22Rv1 (cell line): ENCODE measurements at regions not wholly inside any gene's neighbourhood (a gene's known extent, or its start where the extent isn't known, plus 50 kb on each side); places are given as distances from the start of the nearest gene placed in this dataset.

Experiments
- CTCF ChIP-seq: fragments of 450-650 bp; IDR thresholded peaks from 2 replicates; pipeline ENCODE4 v1.5.1; 2017; ENCODE audit warnings: mild to moderate bottlenecking
- ZFX ChIP-seq: fragments of 450-650 bp; IDR thresholded peaks from 2 replicates; pipeline ENCODE4 v1.6.1; 2017; ENCODE audit warnings: antibody characterized with exemption, borderline replicate concordance

- TF ChIP-seq CTCF = no peak
- no peak for TF ChIP-seq ZFX
Measured at GRCh38 chr5:174188295-174188694, 142.8 kb downstream of the NSG2 start.
